AG10803 (cell line): ENCODE measurements at regions not wholly inside any gene's neighbourhood (a gene's known extent, or its start where the extent isn't known, plus 50 kb on each side); places are given as distances from the start of the nearest gene placed in this dataset.
"Not testable (repeated sequence)": the region's sequence is repeated elsewhere in the genome, so short reads cannot be mapped to it uniquely, and the experiment has no call there.

Experiments
- DNase-seq: peaks from one replicate; pipeline ENCODE4 v3.0.0; 2010; ENCODE audit warnings: low read depth
- H3K4me3 ChIP-seq: 2 replicates; pipeline ENCODE4 v1.5.1; 2011; ENCODE audit warnings: mild to moderate bottlenecking, low read length, control low read depth
- TF ChIP-seq, protein P1 (sequence below): conservative IDR thresholded peaks from 2 replicates; pipeline ENCODE4 v1.5.1; 2011; ENCODE audit warnings: mild to moderate bottlenecking, low read length, control low read depth, inconsistent platforms

GRCh38 chr4:53899586-53900270 lies 164.7 kb downstream of the CHIC2 start:
- DNase-seq, result peak; percentile 94
- peak overlapping the region; percentile 18 for H3K4me3 ChIP-seq
- TF ChIP-seq, protein P1, sequence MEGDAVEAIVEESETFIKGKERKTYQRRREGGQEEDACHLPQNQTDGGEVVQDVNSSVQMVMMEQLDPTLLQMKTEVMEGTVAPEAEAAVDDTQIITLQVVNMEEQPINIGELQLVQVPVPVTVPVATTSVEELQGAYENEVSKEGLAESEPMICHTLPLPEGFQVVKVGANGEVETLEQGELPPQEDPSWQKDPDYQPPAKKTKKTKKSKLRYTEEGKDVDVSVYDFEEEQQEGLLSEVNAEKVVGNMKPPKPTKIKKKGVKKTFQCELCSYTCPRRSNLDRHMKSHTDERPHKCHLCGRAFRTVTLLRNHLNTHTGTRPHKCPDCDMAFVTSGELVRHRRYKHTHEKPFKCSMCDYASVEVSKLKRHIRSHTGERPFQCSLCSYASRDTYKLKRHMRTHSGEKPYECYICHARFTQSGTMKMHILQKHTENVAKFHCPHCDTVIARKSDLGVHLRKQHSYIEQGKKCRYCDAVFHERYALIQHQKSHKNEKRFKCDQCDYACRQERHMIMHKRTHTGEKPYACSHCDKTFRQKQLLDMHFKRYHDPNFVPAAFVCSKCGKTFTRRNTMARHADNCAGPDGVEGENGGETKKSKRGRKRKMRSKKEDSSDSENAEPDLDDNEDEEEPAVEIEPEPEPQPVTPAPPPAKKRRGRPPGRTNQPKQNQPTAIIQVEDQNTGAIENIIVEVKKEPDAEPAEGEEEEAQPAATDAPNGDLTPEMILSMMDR, result no peak

DNA sequence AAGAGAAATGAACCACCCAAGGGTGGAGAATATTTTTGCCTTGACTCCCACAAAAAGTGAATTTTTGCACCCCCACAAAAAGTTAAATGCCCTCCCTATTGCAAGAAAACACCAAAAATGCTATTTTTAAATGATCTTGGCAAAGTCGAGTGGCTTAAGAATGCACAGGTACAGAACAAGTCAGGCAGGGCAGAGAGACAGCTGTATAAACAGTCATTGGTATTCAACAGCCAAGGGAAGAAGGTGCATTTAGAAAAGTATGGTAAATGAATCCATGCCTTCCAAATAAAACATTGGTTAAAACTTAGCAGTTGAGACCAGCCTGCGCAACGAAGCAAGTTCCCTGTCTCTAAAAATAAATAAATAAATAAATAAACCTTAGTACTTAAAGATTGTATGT lies 169.3 kb downstream of the CHIC2 start:
- TF ChIP-seq, protein P1, result no peak
- DNase-seq, result no peak
- no peak overlapping the region for H3K4me3 ChIP-seq

- no peak for DNase-seq
- TF ChIP-seq, protein P1, result no peak
- H3K4me3 ChIP-seq, result no peak overlapping the region
Observed at GRCh38 chr4:53890461-53890860, 173.9 kb downstream of the CHIC2 start.

DNA sequence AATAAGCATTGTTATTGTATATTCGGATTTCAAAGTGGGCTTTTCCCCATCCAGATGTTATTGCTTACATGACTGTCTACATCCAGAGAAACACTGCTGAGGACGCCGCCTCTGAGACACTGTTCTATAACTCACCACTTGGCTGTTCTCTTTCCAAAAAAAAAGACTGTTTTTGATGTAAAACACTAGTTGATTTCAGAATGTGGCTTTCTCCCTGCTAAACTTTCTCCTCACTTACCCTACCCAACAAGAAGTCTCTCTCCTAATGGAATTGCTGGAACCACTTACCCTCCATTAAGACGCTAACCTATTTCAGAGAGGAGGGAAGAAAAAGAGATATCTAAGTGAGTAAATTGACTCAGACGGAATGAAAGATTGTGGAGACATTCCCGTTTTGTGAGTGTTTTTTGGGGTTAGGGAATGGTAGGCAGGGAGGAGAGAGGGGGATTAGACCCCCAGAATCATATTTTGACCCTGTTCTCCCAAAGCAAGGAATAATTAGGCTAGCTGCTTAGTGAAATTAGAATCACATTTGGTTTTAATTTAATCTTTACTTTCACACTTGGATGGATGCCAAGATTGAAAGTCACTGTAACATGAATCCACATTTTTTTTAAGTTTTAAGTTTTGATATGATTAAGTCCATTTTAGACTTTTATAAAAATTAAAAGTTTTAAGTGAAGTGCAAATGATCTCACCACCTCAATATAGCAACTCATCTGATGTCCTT lies 174.9 kb downstream of the CHIC2 start:
- no peak overlapping the region; the same call in 1 of the 2 replicates for H3K4me3 ChIP-seq
- DNase-seq, result no peak
- TF ChIP-seq, protein P1, result no peak

- TF ChIP-seq, protein P1, result no peak
Observed at GRCh38 chr4:53886090-53886489, 178.3 kb downstream of the CHIC2 start.

GRCh38 chr4:53885668-53886067 lies 178.7 kb downstream of the CHIC2 start:
- H3K4me3 ChIP-seq, result no peak overlapping the region
- no peak for DNase-seq
- TF ChIP-seq, protein P1, result no peak

More at GRCh38 chr4:53886090-53886489, 178.3 kb downstream of the CHIC2 start:
- no peak overlapping the region for H3K4me3 ChIP-seq
- DNase-seq, result no peak

DNA sequence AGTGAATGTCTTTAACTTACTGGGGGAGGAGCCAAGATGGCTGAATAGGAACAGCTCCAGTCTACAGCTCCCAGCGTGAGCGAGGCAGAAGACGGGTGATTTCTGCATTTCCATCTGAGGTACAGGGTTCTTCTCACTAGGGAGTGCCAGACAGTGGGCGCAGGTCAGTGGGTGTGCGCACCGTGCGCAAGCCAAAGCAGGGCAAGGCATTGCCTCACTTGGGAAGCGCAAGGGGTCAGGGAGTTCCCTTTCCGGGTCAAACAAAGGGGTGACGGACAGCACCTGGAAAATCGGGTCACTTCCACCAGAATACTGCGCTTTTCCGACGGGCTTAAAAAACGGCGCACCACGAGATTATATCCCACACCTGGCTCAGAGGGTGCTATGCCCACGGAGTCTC lies 187.3 kb downstream of the CHIC2 start:
- not testable (repeated sequence) for DNase-seq, H3K4me3 ChIP-seq
